Thymus (tissue), 11 donors: ENCODE measurements at regions not wholly inside any gene's neighbourhood (a gene's known extent, or its start where the extent isn't known, plus 50 kb on each side); places are given as distances from the start of the nearest gene placed in this dataset.

ENCODE experiments used
- DNase-seq, 9 donors: peaks; one replicate each; pipeline ENCODE4 v3.0.0-alpha.2; 2013; ENCODE audit warnings: low spot score in 9 of 9, low read depth in 6 of 9, missing footprints in 1 of 9
- H3K27ac ChIP-seq, 2 donors: one replicate each; pipeline ENCODE4 v1.5.1; 2013; ENCODE audit warnings: control low read depth in 1 of 2, low read depth in 1 of 2, low read length in 1 of 2, mild to moderate bottlenecking in 1 of 2, moderate library complexity in 1 of 2
- H3K27me3 ChIP-seq, 2 donors: one replicate each; pipeline ENCODE4 v1.5.1; 2013; ENCODE audit warnings: low read length in 1 of 2; ENCODE audit not compliant: control insufficient read depth in 2 of 2, insufficient read depth in 1 of 2
- H3K36me3 ChIP-seq, 2 donors: one replicate each; pipeline ENCODE4 v1.5.1; 2013; ENCODE audit warnings: low read length in 1 of 2, mild to moderate bottlenecking in 1 of 2, moderate library complexity in 1 of 2; ENCODE audit not compliant: control insufficient read depth in 2 of 2, insufficient read depth in 2 of 2
- H3K4me1 ChIP-seq, 2 donors: one replicate each; pipeline ENCODE4 v1.5.1; 2013; ENCODE audit warnings: low read length in 2 of 2; ENCODE audit not compliant: control insufficient read depth in 2 of 2, insufficient read depth in 2 of 2
- H3K4me3 ChIP-seq, 2 donors: one replicate each; pipeline ENCODE4 v1.5.1; 2013; ENCODE audit warnings: low read length in 2 of 2, control low read depth in 1 of 2, mild to moderate bottlenecking in 1 of 2
- H3K9me3 ChIP-seq, 2 donors: one replicate each; pipeline ENCODE4 v1.5.1; 2013; ENCODE audit warnings: low read length in 1 of 2, mild to moderate bottlenecking in 1 of 2; ENCODE audit not compliant: control insufficient read depth in 2 of 2, insufficient read depth in 1 of 2
- WGBS: extraction: QIAGEN DNeasy Blood & Tissue Kit; methylation state at CpG from one replicate; pipeline ENCODE4 v1.1.7; 2013; 5-methylcytosine and 5-hydroxymethylcytosine counted together
- donor health status: healthy.

DNA sequence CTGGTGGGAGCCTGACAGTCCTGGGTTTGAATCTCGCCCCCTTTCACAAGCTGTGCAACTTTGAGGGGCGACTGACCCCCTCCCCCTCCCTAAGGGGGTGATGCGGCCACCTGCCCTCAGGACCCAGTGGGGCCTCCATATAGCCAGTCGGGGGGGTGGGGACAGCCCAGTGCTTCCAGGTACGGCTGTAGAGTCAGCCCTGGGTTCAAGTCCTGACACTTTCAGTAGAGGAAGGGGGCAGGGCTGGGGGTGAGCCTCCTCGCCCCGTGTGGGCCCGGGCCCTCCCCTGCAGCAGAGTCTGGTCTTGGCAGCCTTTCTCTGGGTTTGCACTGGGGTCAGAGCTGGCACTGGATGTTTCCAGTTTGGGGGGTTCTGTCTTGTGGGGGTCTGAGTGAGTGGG, 216.3 kb downstream of the C9orf50 start:
- Histone ChIP-seq H3K9me3 (no peaks in the 10 kb centered on the region), H3K27me3 (peaks cover 0 to 3% of the 10 kb centered on the region in 2 donors), H3K4me3 (no peak overlapping the region), H3K4me1 (peaks cover 11 to 44% of the 10 kb centered on the region in 2 donors), H3K27ac (no peak overlapping the region), H3K36me3 (no peaks in the 10 kb centered on the region)
- DNase-seq: no peak
- WGBS: 94% methylated on average over 8 of the region's 8 CpGs

DNA sequence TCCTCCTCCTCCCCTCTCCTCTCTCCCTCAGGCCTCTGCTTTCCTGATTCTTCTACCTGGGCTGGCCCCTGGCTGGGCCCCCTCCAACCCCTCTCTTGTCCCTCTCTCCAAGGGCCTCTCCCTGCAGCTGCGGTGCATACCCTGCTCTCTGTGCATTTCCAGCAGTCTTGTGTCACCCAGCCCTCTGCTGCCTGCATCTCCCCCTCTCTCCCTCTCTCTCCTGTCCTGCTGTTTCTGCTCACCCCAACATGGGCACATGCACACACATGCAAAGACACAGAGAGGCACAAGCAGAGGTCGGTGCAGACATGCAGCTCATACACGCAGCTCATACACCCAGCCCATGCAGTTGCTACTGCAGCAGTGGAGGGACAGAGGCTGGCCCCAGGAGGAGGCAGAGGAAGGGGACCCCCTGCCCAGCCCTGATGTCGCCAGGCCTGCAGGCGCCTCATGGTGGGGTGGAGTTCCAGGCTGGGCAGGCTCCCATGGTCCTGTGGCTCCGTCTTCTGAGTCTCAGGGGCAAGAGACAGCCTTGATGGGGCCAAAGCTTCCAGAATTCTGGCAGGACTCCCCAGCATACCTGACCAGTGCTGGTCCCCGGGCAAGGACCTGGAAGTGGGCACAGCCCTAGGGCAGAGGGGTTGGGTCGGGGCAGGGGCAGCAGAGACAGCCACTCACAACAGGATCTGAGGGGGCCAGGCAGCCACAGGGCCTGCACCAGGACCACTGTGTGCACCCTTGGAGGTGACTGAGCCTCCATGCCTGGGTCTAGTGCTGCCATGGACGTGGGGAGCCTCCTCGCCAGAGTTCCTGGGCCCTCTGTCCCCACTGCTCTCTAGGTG, 216.9 kb downstream of the C9orf50 start:
- Histone ChIP-seq H3K4me3 (no peak overlapping the region), H3K4me1 (peaks cover 7 to 45% of the 10 kb centered on the region in 2 donors), H3K9me3 (no peaks in the 10 kb centered on the region), H3K27me3 (peaks cover 0 to 3% of the 10 kb centered on the region in 2 donors), H3K36me3 (no peaks in the 10 kb centered on the region), H3K27ac (no peak overlapping the region)
- WGBS: 94% methylated on average over 10 of the region's 10 CpGs
- no peak for DNase-seq

DNA sequence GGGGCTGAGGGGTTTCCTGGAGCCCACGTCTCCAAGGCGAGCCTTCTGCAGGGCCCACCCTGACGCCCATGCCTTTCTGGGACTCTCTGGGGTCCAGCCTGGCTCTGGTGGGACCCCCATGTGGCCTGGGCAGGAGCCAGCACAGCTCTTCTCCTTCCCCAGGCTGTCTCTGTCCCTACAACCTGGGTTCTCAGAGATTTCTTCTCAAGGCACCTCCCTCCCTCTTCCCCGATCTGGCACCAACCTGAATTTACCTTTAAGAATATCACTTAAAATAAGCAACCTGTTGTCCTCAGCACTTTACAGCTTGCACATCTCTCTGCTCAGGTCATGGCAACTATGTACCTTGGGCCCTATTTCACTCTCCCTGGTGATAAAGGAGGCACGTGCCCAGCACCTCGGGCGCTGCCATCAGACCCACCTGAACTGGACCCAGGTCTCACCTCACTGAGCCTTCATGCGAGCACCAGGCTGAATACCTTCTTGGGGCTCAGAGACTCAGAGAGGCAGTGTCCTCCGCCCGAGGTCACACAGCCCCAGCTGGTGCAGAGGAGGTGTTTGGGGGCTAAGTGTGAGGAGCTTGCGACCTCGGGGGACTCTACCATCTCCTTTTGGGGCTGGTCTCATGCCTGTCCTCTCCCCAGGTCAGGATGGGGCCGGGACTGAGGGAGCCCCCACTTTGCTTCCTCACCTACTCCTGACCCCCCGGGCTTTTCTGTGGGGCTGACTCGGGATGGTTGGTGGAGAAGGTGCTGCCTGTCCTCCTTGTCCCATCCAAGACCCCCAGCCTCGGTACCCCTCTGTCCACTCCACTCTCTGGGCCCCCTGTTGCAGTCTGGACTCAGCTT, 217.7 kb downstream of the C9orf50 start:
- H3K4me3 ChIP-seq: no peak overlapping the region
- H3K4me1 ChIP-seq: peaks cover 5 to 44% of the 10 kb centered on the region in 2 donors
- H3K36me3 ChIP-seq: no peaks in the 10 kb centered on the region
- DNase-seq: no peak
- no peaks in the 10 kb centered on the region for H3K9me3 ChIP-seq
- 97% methylated on average over 16 of the region's 16 CpGs for WGBS
- H3K27me3 ChIP-seq: peaks cover 0 to 7% of the 10 kb centered on the region in 2 donors
- H3K27ac ChIP-seq: no peak overlapping the region

GRCh38 chr9:129402371-129402739, 218.5 kb downstream of the C9orf50 start:
- H3K4me1 ChIP-seq: peaks cover 5 to 41% of the 10 kb centered on the region in 2 donors
- no peak overlapping the region for H3K4me3 ChIP-seq
- WGBS: 65% methylated on average over 20 of the region's 20 CpGs
- H3K36me3 ChIP-seq: no peaks in the 10 kb centered on the region
- no peak for DNase-seq
- H3K9me3 ChIP-seq: no peaks in the 10 kb centered on the region
- no peak overlapping the region for H3K27ac ChIP-seq
- peaks cover 0 to 7% of the 10 kb centered on the region in 2 donors for H3K27me3 ChIP-seq

GRCh38 chr9:129401623-129402370, 219.1 kb downstream of the C9orf50 start:
- H3K36me3 ChIP-seq: no peaks in the 10 kb centered on the region
- no peaks in the 10 kb centered on the region for H3K9me3 ChIP-seq
- H3K27ac ChIP-seq: no peak overlapping the region
- peaks cover 5 to 41% of the 10 kb centered on the region in 2 donors for H3K4me1 ChIP-seq
- WGBS: 34% methylated on average over 6 of the region's 6 CpGs
- peak in 4 of 9 donors; percentile 23 to 56 (median 35) for DNase-seq
- H3K27me3 ChIP-seq: peaks cover 0 to 7% of the 10 kb centered on the region in 2 donors
- no peak overlapping the region for H3K4me3 ChIP-seq

DNA sequence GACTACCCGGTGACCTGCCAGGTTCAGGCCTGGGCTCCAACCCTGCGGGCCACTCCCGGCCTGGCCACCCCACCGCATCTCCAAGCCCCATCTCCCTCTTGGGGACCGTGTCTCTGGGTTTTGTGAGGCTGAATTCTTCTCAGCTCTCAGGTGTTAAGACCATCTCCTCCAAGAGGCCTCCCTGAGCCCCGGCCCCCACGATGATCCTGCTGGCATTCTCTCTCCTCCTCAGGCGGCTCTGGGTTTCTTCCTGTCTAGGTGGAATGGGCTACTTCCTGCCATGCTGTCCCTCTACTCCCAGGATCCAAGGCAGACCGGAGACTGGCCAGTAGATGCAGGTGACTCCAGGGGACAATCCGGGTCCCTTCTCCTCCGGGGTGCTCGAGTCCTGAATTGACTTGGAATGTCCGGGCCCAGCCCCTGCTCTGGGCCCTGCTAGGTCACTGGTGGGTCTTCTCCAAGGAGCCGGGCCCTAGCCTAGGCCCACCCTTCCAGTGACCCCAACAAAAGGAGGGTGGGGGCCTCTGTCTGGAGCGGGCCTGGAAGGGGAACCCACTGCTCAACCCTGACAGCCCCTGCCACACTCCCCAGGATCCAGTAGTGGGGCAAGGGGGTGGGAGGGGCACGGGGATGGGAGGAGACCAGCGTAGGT, 219.8 kb downstream of the C9orf50 start:
- H3K27ac ChIP-seq: no peak overlapping the region
- no peaks in the 10 kb centered on the region for H3K36me3 ChIP-seq
- H3K9me3 ChIP-seq: no peaks in the 10 kb centered on the region
- no peak overlapping the region for H3K4me3 ChIP-seq
- H3K27me3 ChIP-seq: peaks cover 0 to 7% of the 10 kb centered on the region in 2 donors
- 91% methylated on average over 17 of the region's 17 CpGs for WGBS
- H3K4me1 ChIP-seq: peaks cover 5 to 41% of the 10 kb centered on the region in 2 donors
- DNase-seq: no peak

- Histone ChIP-seq H3K4me1 (peaks cover 5 to 41% of the 10 kb centered on the region in 2 donors), H3K27me3 (peaks cover 0 to 7% of the 10 kb centered on the region in 2 donors), H3K4me3 (no peak overlapping the region), H3K27ac (no peak overlapping the region), H3K36me3 (no peaks in the 10 kb centered on the region), H3K9me3 (no peaks in the 10 kb centered on the region)
- no peak for DNase-seq
- 97% methylated on average over 44 of the region's 44 CpGs for WGBS
Measured at GRCh38 chr9:129400001-129400970, 220.6 kb downstream of the C9orf50 start.

DNA sequence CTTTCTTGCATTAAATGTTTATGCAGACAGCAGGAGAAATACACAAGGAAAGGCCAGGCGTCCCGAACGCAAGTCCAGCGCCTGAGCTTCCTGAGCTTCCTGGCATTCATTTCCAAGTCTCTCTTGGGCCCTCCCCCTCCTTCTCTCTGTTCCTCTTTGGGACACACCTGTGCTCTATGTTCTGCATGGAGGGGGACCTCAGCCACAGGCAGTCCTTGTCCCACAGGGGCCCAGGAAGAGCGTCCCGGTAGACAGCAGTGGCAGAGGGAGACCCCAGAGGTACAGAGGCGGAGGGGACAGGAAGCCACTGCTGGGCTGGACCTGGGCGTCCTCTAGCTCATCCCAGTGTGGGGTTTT, 221.3 kb downstream of the C9orf50 start:
- Histone ChIP-seq H3K27me3 (peaks cover 0 to 7% of the 10 kb centered on the region in 2 donors), H3K4me3 (no peak overlapping the region), H3K27ac (no peak overlapping the region), H3K36me3 (no peaks in the 10 kb centered on the region), H3K9me3 (no peaks in the 10 kb centered on the region), H3K4me1 (peaks cover 5 to 41% of the 10 kb centered on the region in 2 donors)
- DNase-seq: no peak
- WGBS: 62% methylated on average over 8 of the region's 8 CpGs
